Loucy (cell line): ENCODE measurements at regions not wholly inside any gene's neighbourhood (a gene's known extent, or its start where the extent isn't known, plus 50 kb on each side); places are given as distances from the start of the nearest gene placed in this dataset.

Source experiments
- CTCF ChIP-seq: fragments of 200-600 bp; sonication (generic); conservative IDR thresholded peaks from 2 replicates; pipeline ENCODE4 v1.5.1; 2014; ENCODE audit warnings: mild to moderate bottlenecking, antibody characterized with exemption, low read length
- EZH2phosphoT487 ChIP-seq: fragments of 200-600 bp; IDR thresholded peaks from 2 replicates; pipeline ENCODE4 v1.6.1; 2018; ENCODE audit warnings: antibody characterized with exemption, mild to moderate bottlenecking, moderate library complexity, borderline replicate concordance

- no peak for TF ChIP-seq CTCF
- TF ChIP-seq EZH2phosphoT487, result no peak
Observed at GRCh38 chr2:217501887-217502286, 500.9 kb downstream of the TNS1 start.
